ENCODE measurements at regions not wholly inside any gene's neighbourhood (a gene's known extent, or its start where the extent isn't known, plus 50 kb on each side); places are given as distances from the start of the nearest gene placed in this dataset.

DNA sequence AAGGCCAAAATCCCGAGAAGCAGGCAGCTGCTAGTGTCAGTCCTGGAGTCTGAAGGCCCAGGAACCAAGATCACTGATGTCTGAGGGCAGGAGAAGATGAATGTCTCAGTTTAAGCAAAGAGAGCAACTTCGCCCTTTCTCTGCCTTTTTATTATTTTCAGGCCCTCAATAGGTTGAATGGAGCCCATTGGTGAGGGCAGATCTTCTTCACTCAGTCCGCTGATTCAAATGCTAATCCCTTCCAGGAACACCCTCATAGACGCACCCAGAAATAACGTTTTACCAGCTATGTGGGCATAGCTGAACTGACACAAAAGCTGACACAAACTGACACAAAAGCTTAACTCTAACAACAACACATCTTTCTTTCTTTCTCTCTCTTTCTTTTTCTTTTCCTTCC is 78.0 kb upstream of the KCNJ3 start:
- no peak overlapping the region for H2AFZ ChIP-seq (replicated peaks; ENCODE audit: low read length, poor library complexity)
- no peak overlapping the region for H3K18ac ChIP-seq (ENCODE audit: low read depth, low read length)
- no peaks in the 10 kb centered on the region for H3K4me1 ChIP-seq (ENCODE audit: control insufficient read depth, insufficient read depth, low read length)
- H3K4me2 ChIP-seq (ENCODE audit: low read depth, low read length), result no peak overlapping the region
- POLR2A ChIA-PET (ENCODE audit: unreplicated experiment), result no interaction called here
- no peak overlapping the region for H4K91ac ChIP-seq (ENCODE audit: insufficient read depth, low read depth, low read length)
- intact Hi-C loops (cut with micrococcal nuclease), result no loop called here
- no peak for TF ChIP-seq RCOR1 (IDR thresholded peaks at IDR 0.05; ENCODE audit: insufficient replicate concordance, low read length)
- no peak for TF ChIP-seq POLR2A (IDR thresholded peaks at IDR 0.05; ENCODE audit: low read depth, low read length)
- TF ChIP-seq, protein P1, sequence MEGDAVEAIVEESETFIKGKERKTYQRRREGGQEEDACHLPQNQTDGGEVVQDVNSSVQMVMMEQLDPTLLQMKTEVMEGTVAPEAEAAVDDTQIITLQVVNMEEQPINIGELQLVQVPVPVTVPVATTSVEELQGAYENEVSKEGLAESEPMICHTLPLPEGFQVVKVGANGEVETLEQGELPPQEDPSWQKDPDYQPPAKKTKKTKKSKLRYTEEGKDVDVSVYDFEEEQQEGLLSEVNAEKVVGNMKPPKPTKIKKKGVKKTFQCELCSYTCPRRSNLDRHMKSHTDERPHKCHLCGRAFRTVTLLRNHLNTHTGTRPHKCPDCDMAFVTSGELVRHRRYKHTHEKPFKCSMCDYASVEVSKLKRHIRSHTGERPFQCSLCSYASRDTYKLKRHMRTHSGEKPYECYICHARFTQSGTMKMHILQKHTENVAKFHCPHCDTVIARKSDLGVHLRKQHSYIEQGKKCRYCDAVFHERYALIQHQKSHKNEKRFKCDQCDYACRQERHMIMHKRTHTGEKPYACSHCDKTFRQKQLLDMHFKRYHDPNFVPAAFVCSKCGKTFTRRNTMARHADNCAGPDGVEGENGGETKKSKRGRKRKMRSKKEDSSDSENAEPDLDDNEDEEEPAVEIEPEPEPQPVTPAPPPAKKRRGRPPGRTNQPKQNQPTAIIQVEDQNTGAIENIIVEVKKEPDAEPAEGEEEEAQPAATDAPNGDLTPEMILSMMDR (conservative IDR thresholded peaks at IDR 0.05; ENCODE audit: low read depth, low read length), result no peak
- no peak for TF ChIP-seq USF2 (IDR thresholded peaks at IDR 0.05; ENCODE audit: low read depth, low read length)
- no peak for TF ChIP-seq CEBPB (IDR thresholded peaks at IDR 0.05; ENCODE audit: low read depth, low read length)
- TF ChIP-seq CHD1 (IDR thresholded peaks at IDR 0.05; ENCODE audit: low read depth, low read length), result no peak
- TF ChIP-seq MAFK (IDR thresholded peaks at IDR 0.05; ENCODE audit: low read depth, low read length), result no peak
- no peak for TF ChIP-seq RFX5 (IDR thresholded peaks at IDR 0.05; ENCODE audit: low read depth, low read length)
- no peak for TF ChIP-seq NFE2L2 (IDR thresholded peaks at IDR 0.05; ENCODE audit: low read depth, low read length)
- TF ChIP-seq SMC3 (IDR thresholded peaks at IDR 0.05; ENCODE audit: low read depth, low read length), result no peak
- TF ChIP-seq FOS (IDR thresholded peaks at IDR 0.05; ENCODE audit: low read depth, low read length), result no peak
- TF ChIP-seq MAZ (IDR thresholded peaks at IDR 0.05; ENCODE audit: borderline replicate concordance, low read depth, low read length), result no peak
- TF ChIP-seq BHLHE40 (IDR thresholded peaks at IDR 0.05; ENCODE audit: low read depth, low read length), result no peak
- TF ChIP-seq MXI1 (IDR thresholded peaks at IDR 0.05; ENCODE audit: borderline replicate concordance, low read depth, low read length), result no peak
- TF ChIP-seq ELK1 (IDR thresholded peaks at IDR 0.05; ENCODE audit: borderline replicate concordance, low read depth, low read length), result no peak
- TF ChIP-seq RAD21 (IDR thresholded peaks at IDR 0.05; ENCODE audit: low read length), result no peak
- H3K27me3 ChIP-seq (ENCODE audit: control insufficient read depth, insufficient read depth, low read length), result no peaks in the 10 kb centered on the region
- H3K4ac ChIP-seq (ENCODE audit: low read depth, low read length), result no peak overlapping the region
- no peak overlapping the region for H4K5ac ChIP-seq (ENCODE audit: low read depth, low read length)
- no peak overlapping the region for H2BK120ac ChIP-seq (ENCODE audit: low read depth, low read length)
- H4K20me1 ChIP-seq (ENCODE audit: insufficient read depth, low read length), result no peaks in the 10 kb centered on the region
- WGBS, 2 experiments (ENCODE audit: extremely low coverage in 2 of 2, insufficient read length in 1 of 2), result no CpG with 5 or more reads among the region's 5 CpGs
- CTCF ChIA-PET, result no interaction called here
- no peaks in the 10 kb centered on the region for H3K36me3 ChIP-seq (ENCODE audit: control insufficient read depth, insufficient read depth, low read length)
- no peak overlapping the region for H3K56ac ChIP-seq (ENCODE audit: extremely low read depth, insufficient read depth, low read length)
- H3K27ac ChIP-seq (ENCODE audit: insufficient read depth, low read length), result no peak overlapping the region
- no TSS peak for BruUV-seq (replicated peaks)
- no peak overlapping the region for H2BK5ac ChIP-seq (ENCODE audit: low read depth, low read length, poor library complexity, severe bottlenecking)
- no peak overlapping the region for H4K8ac ChIP-seq (ENCODE audit: low read depth in 2 of 2, low read length in 2 of 2)
- H3K79me1 ChIP-seq (ENCODE audit: low read depth in 1 of 2, low read length in 2 of 2), result no peaks in the 10 kb centered on the region
- H3K23ac ChIP-seq (ENCODE audit: low read depth, low read length), result no peak overlapping the region
- H2BK20ac ChIP-seq (ENCODE audit: low read depth, low read length), result no peak overlapping the region
- no peak overlapping the region for H3K14ac ChIP-seq (replicated peaks; ENCODE audit: low read depth, low read length)
- no peak overlapping the region for H3K9ac ChIP-seq (ENCODE audit: low read depth, low read length)
- H3K9me3 ChIP-seq (ENCODE audit: control insufficient read depth, insufficient read depth, low read length), result peaks cover 7% of the 10 kb centered on the region; the same call in 1 of the 2 replicates
- no peak overlapping the region for H2BK15ac ChIP-seq (ENCODE audit: low read depth, low read length)
- no peak overlapping the region for H2AK5ac ChIP-seq (ENCODE audit: low read depth, low read length)
- DNase-seq (no peak), ATAC-seq (ENCODE audit: low read depth) (no peak)
- dilution Hi-C loops (cut with HindIII; ENCODE audit: low sequenced_read_pairs, unreplicated experiment), result no loop called here
- no peaks in the 10 kb centered on the region for H3K9me1 ChIP-seq (ENCODE audit: insufficient read depth, low read length)
- H2AK9ac ChIP-seq (replicated peaks; ENCODE audit: low read depth, low read length, poor library complexity), result no peak overlapping the region
- H3K4me3 ChIP-seq (ENCODE audit: insufficient read depth, low read depth, low read length), result no peak overlapping the region
- in situ Hi-C loops (cut with MboI; ENCODE audit: low sequenced_read_pairs), result no loop called here
